HG03095 (cell line): ENCODE measurements at regions not wholly inside any gene's neighbourhood (a gene's known extent, or its start where the extent isn't known, plus 50 kb on each side); places are given as distances from the start of the nearest gene placed in this dataset.
"Not testable (repeated sequence)": the region's sequence is repeated elsewhere in the genome, so short reads cannot be mapped to it uniquely, and the experiment has no call there.

Source experiments
- ATAC-seq: cut with Tn5 transposase; IDR thresholded peaks from one replicate; pipeline ENCODE4 v1.9.1; 2021; ENCODE audit warnings: moderate library complexity; ENCODE audit not compliant: unreplicated experiment

DNA sequence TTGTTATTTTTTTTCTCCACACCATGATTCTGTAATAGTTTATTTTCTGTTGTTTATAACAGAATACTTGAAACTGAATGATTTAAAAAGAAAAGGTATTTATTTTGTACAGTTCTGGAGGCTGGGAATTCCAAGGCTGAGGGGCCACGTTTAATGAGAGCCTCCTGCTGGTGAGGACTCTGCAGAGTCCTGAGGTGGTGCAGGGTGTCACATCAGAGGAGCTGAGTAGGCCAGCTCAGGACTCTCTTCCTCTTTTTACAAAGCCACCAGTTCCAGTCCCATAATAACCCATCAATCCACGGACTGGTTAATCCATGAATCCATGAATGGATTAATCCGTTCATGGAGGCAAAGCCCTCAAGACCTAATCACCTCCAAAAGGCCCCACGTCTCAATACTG lies 71.6 kb downstream of the TFAP2A start:
- ATAC-seq: no peak

DNA sequence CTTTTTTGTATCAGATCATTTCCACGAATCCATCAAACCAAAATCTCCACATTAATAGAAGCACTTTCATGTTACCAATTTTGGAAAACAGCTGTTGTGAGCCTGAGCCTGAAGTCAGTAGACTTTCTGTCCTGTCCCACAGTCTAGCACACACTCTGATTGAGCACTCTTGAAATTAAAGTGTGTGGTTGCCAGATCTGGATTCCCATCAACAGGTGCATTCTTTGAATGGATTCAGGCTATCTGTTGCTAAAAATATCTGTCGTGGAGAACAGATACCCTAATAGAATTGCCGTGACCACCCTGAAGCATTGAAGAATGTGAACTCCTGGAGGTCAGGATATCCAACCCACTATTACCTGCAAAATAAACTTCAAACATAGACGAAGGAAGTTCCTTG lies 73.3 kb downstream of the TFAP2A start:
- ATAC-seq: no peak

DNA sequence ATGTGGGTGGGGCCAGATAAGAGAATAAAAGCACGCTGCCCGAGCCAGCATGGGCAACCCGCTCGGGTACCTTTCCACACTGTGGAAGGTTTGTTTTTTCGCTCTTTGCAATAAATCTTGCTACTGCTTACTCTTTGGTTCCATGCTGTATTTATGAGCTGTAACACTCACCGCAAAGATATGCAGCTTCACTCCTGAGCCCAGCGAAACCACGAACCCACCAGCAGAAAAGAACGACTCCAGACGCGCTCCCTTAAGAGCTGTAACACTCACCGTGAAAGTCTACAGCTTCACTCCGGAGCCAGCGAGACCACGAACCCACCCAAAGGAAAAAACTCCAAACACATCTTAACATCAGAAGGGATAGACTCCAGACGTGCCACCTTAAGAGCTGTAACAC lies 76.7 kb downstream of the TFAP2A start:
- no peak for ATAC-seq

DNA sequence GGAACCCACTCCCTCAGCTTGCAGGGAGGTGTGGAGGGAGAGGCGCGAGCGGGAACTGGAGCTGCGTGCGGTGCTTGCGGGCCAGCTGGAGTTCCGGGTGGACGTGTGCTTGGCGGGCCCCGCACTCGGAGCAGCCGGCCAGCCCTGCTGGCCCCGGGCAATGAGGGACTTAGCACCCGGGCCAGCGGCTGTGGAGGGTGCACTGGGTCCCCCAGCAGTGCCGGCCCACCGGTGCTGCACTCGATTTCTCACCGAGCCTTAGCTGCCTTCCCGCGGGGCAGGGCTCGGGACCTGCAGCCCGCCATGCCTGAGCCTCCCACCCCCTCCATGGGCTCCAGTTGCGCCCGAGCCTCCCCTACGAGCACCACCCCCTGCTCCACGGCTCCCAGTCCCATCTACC lies 77.5 kb downstream of the TFAP2A start:
- ATAC-seq: not testable (repeated sequence)

DNA sequence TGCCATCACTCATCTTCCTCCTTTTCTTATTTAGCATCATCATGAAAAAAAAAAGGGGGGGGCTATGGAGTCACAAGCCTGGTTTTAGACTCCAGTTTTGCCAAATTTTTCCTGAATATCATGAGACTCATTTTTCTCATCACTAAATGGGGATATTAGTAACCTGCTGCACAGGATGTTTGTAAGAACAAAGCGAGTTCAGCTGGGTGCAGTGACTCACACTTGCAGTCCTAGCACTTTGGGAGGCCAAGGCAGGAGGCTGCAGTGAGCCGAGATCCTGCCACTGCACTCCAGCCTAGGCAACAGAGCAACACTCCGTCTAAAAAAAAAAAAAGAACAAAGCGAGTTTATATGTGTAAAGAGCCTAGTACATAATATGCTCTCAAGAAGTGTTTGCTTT lies 82.8 kb downstream of the TFAP2A start:
- ATAC-seq: no peak

DNA sequence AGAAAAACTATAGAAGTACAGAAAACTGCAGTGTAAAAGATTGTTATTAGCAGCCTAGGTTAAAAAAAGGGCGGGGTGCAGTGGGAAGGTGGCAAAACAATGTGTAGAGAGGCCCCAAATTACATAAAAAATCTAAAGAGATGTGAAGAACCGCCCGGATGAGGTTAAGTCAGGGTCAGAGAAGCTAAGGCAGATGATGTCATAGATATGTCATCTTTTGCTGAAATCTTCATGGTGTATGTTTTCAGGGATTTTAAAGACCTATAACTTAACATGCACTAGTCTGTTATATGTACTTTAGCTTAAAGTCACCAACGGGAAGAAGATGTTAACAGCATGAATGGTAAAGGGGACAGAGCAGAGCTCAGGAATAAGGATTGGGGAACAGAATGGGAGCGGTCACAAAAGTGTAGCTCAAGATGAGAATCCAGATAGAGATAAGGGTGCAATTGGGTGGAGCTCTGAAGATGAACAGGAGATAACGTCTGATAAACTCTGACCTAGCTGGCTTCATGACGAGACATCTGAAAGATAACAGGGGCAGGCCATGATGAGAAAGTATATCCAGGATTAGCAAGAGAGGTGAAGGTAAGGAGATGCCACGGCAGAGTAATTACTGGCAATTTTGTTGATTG lies 83.4 kb downstream of the TFAP2A start:
- ATAC-seq: no peak

DNA sequence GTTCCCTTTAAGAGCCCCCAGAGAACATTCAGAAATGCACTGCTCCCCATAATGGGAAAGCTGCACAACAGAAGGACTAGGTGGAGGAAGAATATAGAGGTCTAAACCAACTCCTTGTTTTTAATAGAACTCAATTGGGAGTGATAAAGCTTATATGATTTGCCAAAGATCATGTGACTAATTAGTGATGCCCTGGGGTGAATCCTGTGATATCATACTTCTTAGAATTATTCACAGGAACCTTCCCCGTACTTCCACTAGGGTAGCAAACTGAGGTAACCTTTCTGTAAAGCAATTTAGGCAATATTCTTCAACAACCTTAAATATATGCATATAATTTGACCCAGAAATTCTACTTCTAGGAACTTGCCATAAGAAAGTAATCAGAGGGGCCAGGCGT lies 84.4 kb downstream of the TFAP2A start:
- ATAC-seq: no peak

DNA sequence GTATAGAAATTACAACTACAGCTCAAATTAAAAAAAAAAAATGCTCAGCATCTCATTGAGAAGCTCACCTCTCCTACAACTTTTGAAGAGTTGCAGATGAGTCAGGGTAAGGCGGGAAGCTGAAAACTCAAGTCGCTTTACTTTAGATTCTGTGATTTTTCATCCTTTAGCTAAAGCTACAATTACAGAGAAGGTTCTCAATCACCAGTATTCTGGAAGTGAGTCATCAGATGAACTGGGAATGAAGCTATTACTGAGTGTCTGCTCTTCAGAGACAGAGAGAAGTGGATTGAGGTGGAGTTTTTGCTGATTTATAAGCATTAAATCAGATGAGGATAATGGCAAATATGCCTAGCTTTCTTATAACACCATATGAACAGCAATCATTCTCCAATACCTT lies 91.9 kb downstream of the TFAP2A start:
- no peak for ATAC-seq

DNA sequence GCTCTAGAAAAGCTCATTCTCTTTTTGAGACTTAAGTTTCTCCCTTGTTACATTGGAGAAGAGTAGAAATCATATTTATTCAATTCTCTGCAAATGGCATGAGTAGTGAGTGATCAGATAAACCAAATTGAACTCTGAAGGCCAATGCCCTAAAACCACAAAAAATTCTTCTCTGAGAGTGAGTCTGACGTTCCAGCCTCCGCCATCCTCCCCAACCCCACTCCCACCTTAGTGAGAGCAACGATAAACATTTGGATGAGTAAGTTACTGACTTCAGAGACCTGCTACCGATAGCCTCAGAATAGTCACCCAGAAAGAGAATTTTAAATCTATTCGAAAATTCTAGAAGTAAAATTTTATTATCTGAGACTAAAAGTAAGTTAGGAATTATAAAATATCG lies 94.6 kb downstream of the TFAP2A start:
- no peak for ATAC-seq

DNA sequence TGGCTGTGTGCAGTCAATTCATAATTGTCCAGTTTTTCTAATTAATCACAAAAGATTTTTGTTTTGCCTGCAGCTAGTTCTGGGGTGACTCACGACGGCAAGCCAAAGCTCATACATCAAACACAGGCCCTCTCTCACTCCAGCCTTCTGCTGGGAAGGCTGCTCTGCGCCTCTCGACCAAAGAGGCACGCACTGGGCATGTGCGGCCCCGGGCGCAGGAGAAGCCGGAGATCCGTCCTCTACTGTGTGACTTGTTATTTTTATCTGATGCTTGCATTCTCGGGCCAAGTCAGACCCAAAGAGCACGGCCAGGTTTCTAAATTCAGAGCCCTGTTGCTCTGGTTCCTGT lies 98.5 kb downstream of the TFAP2A start:
- no peak for ATAC-seq

DNA sequence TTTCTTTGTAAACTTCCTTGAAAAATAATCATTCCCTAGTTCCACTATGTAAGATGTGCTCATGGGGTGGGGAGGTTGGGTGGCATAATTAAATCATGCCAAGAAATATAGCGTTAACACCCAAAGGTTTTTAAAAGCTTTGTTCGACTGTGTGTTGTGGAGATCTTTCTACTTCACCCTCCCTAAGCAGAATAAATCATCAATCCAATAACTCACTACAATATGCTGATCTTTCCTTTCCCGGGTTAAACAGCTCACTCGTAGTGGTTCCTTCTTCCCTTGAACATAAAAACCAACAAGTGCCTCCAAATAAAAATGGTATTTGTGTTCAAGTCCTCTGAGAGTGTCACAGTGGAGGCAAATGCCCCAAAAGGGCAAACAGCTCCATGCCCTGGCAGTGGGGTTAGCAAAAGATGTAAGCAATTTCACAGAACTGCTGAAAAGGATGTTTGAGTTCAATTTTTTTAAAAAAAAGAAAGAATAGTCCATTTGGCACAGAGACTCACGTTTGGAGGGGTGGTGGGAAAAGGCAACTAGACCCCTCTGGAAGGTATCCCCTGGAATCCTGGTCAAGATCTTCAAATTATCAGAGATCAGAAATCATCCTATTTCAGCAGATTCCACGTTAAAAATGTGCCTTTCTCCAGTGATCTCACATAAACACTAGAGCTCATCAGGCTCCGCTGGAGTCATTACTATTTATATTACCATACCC lies 99.1 kb downstream of the TFAP2A start:
- ATAC-seq: no peak

DNA sequence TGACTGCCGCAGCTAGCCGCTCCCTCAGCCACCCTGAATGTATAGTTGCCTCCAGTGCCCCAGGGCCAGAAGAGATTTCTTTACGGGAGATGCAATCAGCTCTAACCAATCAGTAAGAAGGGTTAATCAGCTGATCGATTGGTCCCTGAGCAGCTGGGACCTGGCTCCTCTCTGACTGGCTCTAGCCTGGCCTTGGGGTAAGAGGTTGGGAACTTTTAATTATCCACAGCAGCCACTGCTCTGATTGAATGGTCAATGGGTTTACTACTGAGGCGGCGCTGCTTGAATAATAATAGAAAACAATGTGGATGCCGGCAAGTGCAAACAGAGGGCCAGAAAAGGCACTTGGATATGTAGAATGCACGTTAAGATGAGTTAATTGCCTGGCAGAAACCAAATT lies 99.8 kb downstream of the TFAP2A start:
- no peak for ATAC-seq

DNA sequence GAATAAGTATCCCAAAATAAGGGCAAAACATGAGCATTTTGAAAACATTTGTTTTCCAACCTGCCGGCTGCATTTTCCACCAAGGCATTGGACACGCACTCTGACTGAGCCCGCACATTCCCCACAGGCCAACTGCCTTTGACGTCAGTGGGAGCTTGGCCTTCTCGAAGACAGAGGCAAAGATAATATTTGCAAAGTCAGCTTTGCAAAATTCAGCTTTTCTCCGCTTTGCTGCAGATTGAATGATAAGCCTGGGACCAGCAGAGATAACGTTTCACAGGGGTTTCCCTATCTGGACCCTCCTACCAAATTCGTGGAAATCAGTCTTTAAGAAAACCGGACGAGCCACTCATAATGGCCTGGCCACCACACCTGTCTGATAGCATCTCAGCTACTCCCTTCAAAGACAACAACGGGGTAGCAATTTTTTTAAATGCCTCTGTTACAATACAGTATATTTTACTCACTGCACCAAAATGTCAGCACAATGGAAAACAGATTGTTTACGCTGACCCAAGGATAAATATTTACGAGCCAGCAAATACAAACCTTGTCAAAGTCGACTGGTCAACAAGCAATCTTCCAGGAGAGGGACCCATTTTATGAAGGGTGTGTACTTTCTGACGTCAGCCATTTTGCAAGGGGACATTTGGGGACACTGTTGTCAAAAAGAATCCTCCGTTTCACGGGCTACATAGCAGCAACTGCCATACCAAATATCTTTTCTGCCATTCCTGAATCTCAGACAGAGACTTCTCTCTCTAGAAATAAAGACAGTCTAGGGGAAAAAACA lies 100.5 kb downstream of the TFAP2A start:
- no peak for ATAC-seq

DNA sequence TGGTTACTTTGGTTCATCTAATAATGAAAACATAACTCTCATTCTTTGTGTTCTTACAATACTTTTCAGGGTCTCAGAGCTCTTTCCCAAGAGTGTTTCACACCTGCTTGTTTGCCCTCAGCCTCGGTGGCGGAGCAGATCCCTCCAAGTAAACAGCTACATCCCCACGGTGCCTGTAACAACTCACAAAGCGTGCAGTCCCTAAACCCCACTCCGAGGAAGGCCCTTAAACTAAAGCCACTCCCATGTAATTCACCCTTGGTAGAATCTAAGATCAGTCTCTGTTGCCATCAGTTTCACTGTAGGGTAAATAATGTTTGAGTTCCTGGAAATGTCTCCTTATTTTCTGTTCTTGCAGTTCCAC lies 101.1 kb downstream of the TFAP2A start:
- ATAC-seq: no peak

DNA sequence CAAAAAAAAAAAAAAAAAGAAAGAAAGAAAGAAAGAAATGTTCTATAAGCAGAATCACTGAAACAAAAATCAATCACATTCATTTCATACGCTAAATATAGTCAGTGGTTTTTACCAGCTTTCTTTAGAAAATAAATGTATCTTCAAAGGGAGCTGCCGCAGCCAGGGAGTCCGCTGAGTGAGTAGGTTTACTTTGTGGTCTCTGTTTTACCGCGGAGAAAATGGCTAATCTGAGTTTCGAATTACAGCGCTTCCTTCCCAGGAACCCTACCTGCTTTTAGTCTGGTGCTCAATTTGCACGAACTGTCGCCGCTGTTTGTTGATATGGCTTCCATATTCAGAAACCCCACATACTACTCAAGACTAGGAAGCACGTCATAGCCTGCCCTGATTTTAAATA lies 102.4 kb downstream of the TFAP2A start:
- ATAC-seq: no peak

DNA sequence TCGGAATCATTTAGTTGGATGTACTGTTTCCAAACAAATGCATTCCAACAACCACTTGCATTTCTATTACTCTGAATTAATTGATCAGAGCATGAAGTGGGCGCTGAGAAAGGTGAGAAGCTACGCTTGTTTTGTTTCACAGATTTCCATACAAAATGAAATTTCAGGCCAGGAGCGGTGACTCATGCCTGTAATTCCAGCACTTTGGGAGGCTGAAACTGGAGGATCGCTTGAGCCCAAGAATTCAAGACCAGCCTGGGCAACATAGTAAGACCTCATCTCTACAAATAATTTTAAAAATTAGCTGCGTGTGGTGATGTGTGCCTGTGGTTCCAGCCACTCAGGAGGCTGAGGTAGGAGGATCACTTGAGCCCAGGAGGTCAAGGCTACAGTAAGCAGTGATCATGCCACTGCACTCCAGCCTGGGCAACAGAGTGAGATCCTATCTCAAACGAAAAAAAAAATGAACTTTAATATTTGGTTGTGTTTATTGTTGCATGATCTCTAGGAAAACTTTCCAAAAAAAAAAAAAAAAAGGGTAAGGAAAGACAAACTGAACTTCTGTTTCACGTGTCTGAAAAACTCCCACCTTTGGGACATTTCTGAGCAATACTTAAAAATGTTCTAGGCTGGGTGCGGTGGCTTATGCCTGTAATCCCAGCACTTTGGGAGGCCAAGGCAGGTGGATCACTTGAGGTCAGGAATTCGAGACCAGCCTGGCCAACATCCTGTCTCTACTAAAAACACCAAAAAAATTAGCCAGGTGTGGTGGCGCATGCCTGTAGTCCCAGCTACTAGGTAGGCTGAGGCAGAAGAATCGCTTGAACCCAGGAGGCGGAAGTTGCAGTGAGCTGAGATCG lies 103.1 kb downstream of the TFAP2A start:
- not testable (repeated sequence) for ATAC-seq

DNA sequence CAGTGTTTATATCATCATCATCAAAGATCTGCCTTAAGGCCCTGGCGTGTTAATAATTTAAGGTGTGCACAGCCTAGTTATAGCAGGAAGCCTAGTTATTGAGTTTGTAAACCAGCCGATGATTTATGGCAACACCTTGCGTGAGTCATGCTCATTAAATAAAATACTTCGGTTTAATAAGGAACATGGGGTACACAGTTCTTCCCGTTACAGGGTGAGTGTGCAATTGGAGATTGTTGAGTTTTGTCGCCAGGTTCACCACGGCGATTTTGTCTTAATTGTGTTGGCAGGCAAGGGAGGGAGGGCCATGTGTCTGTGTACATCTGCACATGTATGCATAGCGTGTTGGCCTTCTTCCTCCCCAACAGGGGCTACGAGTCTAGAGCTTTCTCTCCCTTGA lies 104.0 kb downstream of the TFAP2A start:
- ATAC-seq: no peak

DNA sequence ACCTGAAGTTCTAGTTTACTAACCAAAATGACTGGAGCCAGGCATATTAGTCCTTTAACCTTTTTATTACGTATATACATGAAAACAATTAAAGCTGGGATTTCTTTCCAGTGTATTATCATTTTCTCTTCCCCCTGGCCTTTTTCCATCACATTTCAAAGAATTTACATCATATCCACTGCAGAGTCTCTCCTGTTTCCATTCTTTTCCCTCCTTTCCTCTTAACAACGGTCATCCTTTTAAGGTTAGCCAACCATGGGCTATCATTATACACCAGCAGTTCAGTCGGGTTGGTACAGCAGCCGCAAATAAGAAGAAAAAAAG lies 104.6 kb downstream of the TFAP2A start:
- ATAC-seq: no peak

DNA sequence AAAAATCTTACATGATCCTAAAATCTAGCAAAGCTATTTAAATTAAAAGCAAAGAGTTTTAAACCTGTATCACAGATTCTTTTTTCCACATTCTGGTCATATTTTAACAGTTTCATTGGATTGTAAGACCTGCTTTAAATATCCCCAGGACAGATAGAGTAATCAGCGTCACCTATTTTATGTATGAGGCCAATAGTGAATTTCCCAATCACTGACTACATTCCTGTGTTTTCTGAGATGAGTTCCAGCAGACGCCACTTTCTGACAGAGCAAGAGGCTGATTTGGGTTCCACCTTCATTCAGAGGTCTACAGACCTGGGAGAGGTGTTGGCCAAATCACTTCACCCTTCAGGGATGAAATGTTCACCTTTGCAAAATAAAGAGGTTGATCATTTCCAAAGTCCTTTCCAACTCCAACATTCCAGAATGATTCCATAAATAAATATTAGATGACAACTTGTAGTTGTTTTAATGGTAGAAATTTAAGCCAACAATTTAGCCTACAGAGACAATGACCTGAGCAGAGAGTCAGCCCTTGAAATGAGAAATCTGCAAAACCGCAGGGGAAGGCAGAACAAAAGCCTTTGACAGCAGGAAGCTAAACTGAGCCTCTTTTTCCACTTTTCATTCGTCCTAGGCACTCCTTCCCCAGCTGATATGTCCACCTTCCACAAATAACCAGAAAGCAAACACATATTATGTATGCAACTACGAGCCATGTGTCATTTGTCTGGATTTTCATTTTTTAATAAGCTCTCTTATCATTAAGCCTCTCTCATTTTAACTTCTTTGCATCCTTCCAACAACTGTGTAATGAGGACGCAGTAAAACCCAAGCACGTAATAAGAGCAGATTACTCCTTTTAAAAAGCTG lies 105.2 kb downstream of the TFAP2A start:
- ATAC-seq: no peak

DNA sequence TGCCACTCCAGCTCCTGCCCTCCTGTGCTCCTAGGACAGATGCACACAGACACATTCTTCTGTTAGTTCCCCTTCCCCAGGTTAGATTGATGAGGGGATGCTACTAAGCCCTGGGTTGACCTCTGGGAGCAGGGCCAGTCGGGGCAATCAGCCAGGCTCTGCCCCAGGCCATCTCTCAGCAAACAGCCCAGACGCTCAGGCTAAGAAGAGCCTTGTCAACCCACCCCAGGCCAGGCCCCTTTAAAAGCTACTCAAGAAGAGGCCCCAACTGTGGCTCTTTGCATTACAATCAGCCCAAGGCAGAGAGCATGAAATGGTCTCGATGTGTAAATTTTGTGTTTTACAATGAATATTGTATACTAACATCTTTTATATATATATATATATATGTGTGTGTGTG lies 107.4 kb downstream of the TFAP2A start:
- no peak for ATAC-seq

DNA sequence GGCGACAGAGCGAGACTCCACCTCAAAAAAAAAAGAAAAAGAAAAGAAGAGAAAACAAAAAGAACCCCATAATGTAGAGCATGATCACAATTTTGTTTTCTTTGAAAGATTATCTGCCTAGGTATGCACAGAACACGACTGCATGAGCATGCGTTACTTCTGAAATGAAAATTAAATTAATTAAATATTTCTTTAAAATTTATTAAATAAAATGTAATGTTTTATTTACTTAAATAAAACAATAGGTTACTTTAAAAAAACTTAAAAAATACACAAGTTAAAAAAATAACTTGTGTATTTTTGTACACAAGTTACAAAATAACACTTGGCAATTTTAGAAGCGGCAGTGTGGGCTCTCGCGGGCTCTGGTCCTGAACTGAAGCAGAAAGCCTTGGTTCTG lies 107.8 kb downstream of the TFAP2A start:
- ATAC-seq: no peak
